Right renal cortex interstitium (tissue), 3 donors: ENCODE measurements at regions not wholly inside any gene's neighbourhood (a gene's known extent, or its start where the extent isn't known, plus 50 kb on each side); places are given as distances from the start of the nearest gene placed in this dataset.

Experiments used
- DNase-seq, 3 donors: peaks; one replicate each; pipeline ENCODE4 v3.0.0-alpha.2; 2013; ENCODE audit warnings: low read depth in 3 of 3, low spot score in 2 of 3

DNA sequence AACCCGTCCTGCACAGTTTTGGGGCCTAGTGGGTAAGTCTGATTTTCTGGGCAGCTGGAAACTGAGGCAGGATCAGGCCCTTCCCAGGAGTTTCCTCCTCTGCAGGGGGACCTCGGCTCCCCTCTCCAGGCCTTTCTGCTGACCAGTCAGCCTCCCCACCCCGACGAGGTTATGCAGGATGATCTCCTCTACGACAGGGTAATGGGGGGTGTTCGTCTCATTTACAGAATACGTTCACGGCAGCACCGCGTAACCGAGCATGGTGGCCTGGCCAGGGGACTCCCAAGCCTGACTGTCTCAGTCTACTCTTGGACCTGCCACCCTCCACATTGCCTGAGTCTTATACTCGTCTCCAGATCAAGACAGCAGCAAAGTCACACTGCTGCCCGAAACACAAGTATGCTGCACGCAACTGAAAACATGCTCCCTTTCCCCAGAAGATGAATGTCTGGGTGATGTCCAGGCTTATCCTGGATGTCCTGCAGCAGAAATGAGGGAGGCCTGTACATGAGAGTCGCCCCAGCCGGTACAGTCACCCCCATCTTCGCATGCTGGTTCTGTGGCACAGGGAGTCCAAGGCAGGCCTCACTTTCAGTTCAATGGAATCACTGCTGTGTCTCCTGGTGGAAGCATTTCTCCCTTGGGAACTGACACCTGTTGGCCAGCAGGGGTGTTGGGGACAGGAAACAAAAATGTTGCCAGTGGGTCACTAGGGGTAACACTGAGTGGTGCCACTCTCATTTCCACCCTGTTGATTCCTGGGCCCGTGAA lies 120.8 kb downstream of the SOX1 start:
- no peak for DNase-seq

- no peak for DNase-seq
These were observed 121.3 kb downstream of the SOX1 start for GRCh38 chr13:112188298-112188610.

GRCh38 chr13:112193463-112194166 lies 126.7 kb downstream of the SOX1 start:
- no peak for DNase-seq

DNA sequence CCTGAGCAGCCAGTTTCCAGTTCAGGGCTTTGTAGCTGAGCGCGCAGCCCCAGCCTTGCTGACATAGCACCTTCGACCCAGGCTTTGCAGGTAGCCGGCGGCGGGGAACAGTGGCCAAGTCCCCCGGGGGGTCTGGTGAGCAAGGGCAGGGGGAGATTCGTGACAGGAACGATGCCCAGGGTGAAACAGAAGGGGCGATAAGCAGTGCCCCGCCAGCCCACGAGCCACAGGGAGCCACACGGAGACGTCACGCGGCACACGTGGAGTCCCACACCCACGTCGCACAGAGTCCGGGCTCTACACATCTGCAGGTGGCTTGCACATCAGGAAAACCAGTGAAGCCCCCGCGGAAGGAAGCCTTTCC lies 127.2 kb downstream of the SOX1 start:
- DNase-seq: no peak

DNA sequence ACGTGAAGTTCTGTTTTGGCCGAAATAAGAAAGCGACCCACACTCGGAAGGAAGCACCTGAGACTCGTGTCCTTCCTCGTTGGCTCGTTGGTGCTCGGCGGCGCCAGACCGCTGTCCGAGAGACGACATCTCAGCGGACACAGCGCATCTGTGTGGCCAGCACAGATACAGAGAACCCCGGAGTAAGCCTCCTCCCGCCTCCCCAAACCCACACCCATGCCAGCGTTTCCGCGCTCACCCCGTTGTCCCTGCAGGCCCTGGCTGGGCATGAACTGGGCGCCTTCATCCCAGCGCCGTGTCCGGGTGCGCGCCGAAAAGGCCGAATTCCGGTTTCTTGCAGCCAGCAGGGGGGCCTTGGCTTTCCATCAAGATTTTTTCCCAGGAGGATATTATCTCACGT lies 127.6 kb downstream of the SOX1 start:
- no peak for DNase-seq

DNA sequence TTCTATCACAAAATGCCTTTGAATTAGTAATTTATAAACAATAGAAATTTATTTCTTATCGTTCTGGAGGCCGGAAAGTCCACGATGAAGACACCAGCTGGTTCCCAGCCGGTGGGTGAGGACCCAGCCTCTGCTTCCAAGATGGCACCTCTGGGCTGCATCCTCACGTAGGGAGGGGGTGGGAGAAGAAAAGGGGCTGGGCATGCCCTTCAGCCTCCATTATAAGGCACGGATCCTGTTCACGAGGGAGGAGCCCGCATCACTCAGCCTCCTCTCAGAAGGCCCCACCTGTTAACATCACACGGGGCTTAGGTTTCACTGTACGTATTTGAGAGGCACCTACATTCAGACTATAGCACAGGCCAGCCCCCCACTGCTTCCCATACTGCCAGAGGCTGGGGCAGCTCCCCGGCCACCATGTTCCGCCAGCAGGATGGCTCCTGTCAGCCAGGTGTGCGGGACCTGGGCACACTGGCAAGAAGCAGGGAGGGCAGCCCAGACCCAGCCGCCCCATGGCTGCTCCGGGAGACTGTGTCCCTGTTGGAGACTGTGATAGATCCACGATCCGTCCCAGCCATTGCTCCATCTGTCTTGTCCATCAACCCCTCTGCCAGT lies 131.6 kb downstream of the SOX1 start:
- no peak for DNase-seq

GRCh38 chr13:112200200-112200599 lies 133.3 kb downstream of the SOX1 start:
- no peak for DNase-seq

GRCh38 chr13:112202266-112202665 lies 135.3 kb downstream of the SOX1 start:
- no peak for DNase-seq

DNA sequence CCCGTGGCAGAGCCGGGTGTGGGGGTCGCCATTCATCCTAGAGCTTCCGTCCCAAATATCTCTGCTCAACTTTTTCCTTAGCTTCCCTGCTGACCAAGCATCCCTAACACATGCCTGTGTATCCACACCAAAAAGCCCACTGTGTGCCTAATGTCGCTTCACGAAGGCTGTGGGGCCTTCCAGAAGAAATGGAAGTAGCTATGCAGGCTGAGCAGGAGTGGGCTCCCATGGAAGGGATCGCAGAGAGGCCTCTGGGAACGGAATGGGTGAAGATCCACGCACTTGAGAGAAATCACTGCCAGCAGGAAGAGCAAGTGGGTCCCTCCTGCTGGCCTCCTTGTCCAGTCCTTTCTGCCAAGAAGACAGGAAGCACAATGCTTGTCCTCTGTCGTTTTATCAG lies 136.0 kb downstream of the SOX1 start:
- DNase-seq: no peak

DNA sequence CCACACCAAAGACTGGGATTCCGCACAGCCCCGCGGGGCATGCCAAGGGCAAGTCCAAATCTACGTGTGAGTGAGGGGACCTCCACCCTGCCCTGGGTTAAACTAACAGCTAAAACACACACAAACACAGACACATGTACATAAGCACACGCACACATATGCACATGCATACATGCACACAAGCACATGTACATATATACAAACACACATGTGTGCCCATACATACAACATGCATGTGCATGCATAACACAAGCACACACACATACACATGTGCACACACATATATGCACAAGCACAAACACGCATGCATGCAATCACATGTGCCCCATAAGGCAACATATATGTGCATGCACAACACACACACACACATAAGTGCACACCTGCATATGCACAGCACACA lies 136.7 kb downstream of the SOX1 start:
- no peak for DNase-seq

DNA sequence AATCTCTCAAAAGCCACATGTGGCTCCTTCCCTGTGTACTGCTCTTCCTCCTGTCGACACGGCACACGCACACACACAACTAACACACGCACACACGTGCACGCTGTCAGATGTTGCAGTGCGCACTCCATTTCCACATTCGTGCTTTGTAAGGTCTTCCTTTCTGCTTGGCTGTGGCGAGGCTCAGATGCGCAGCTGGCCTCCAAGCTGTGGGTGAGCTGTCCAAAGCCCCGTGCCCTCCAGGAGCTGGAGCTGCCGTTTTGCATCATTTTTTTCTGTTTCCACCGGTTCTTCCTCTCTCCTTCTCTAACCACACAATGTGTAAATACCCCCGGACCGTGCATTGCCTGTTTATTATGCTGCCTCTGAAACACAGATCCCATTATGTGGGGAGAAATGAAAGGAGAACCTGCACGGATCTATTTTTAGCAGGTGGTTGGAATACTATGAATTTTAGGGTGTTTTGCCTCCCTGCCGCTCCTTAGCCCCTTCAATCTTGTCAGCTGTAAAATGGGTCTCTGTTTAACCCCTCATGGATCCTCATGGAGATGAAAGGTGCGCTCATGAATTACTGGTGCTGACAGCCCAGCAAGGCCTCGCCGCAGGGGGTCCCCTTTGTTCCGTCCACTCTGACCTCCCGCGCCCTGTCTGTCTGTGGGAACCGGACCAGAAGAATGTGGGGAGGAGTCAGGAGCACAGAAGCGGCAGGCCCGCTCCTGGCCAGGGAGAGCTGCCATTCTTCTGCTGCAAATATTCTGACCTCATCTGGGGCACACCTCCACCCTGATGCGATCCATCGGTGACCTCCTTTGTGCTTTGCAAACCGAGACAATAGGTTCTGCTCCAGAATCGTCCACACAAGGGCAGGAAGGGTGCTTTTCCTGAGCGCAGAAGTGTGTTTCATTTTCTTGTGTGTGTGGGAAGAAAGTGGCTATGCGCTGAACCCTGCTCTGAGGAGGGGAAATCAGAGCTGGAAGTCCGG lies 137.7 kb downstream of the SOX1 start:
- no peak for DNase-seq

DNA sequence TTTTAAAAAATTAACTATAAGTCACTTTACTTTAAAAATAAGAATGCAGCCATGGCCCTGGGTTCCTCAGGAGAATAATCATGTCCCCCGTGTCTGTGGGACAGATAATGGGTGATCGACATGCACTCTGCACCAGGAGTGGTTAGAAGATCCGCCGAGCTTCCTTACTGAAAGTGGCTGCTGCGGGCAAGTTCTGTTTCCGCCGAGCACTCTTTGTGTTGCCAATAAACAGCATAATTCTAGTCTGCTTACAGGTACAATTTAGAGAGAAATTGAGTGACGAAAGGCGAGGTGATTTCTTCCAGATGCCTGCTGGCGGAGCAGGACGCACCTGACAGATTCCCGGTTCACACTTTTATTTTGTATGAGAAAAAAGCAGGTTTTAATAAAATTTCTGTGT lies 139.0 kb downstream of the SOX1 start:
- DNase-seq: no peak

DNA sequence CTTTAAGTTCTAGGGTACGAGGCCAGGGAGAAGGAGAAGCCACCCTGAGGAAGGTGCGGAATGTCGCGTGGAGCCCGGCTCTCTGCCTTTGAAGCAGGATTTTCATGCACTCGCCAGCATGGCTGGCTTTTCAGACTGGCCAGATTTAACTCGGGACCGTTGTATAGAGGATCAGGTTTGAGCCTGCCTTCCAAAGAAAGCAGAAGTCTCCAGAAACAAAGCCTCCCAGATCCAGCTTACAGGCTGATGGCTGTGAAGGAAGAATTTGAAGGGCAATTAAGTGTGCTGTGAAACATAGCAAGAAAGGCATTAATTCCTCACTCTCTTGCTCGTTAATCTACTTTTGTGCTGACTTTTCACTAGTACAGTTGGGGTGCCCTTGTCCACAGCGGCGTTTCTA lies 140.2 kb downstream of the SOX1 start:
- DNase-seq: no peak

DNA sequence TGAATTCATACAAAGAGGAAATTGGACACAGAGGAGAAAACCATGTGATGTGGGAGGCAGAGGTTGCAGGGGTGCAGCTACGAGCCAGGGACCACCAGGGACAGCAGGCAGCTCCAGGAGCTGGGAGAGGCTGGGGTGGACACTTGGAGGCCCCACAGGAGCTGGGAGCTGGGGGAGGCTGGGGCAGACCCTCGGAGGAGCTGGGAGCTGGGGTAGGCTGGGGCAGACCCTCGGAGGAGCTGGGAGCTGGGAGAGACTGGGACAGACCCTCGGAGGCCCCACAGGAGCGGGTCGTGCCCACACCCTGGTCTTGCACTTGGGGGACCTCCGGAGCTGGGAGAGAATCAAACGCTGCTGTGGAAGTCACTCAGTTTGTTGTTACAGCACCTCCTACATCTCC lies 141.7 kb downstream of the SOX1 start:
- no peak for DNase-seq

- DNase-seq: no peak
These were observed 142.3 kb downstream of the SOX1 start for GRCh38 chr13:112209266-112209665.

DNA sequence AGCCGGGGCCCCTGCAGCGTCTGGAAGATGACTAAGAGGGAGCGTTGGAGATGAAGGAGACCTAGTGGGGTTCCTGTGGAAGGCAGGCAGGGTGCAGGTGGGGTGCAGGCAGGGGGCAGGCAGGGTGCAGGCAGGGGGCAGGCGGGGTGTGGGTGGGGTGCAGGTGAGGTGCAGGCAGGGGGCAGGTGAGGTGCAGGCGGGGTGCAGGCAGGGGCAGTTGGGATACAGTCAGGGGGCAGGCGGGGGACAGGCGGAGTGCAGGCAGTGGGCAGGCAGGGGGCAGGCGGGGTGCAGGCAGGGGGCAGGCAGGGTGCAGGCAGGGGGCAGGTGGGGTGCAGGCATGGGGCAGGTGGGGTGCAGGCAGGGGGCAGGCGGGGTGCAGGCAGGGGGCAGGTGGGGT lies 142.8 kb downstream of the SOX1 start:
- no peak for DNase-seq

GRCh38 chr13:112210371-112210770 lies 143.4 kb downstream of the SOX1 start:
- no peak for DNase-seq

DNA sequence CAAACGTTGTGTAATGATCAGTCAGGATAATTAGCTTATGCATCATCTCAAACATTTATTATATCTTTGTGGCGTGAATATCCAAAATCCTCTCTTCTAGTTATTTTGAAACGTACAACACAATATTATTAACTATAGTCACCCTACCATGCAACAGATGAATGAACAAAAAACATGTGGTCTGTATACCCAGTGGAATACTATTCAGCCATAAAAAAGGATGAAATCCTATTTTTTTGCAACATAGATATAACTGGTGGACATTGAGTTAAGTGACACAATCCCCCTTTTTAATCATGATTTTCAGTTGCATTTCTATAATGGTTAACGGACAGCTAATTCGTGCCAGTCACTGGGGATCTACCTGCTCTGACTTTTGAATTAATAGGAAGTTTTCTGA lies 145.6 kb downstream of the SOX1 start:
- DNase-seq: no peak

GRCh38 chr13:112213467-112214255 lies 146.7 kb downstream of the SOX1 start:
- DNase-seq: no peak

- DNase-seq: no peak
These were observed 148.9 kb downstream of the SOX1 start for GRCh38 chr13:112215871-112216270.
